Esophagus muscularis mucosa (tissue), 4 donors: ENCODE measurements at regions not wholly inside any gene's neighbourhood (a gene's known extent, or its start where the extent isn't known, plus 50 kb on each side); places are given as distances from the start of the nearest gene placed in this dataset.
A peak's percentile ranks its signal among the peaks of the same experiment; 100 is the strongest.

ENCODE experiments used
- DNase-seq: peaks from one replicate; pipeline ENCODE4 v3.0.0-alpha.2; 2017; ENCODE audit errors: extremely low spot score
- H3K27ac ChIP-seq, 4 donors: fragments of 200-600 bp; sonication (generic); replicated peaks in 1 of 4; 1 replicate in 3 of 4; 2 replicates in 1 of 4; pipeline ENCODE4 v1.5.1; 2016 to 2019; ENCODE audit warnings: mild to moderate bottlenecking in 1 of 4
- H3K27me3 ChIP-seq, 4 donors: fragments of 200-600 bp; sonication (generic); one replicate each; pipeline versions ENCODE4 v1.5.1 to v1.6.0; 2016 to 2019
- H3K36me3 ChIP-seq, 4 donors: fragments of 200-600 bp; sonication (generic); one replicate each; pipeline ENCODE4 v1.5.1; 2016 to 2019
- H3K4me1 ChIP-seq, 4 donors: fragments of 200-600 bp; sonication (generic); one replicate each; pipeline ENCODE4 v1.5.1; 2016 to 2019
- H3K4me3 ChIP-seq, 4 donors: fragments of 200-600 bp; sonication (generic); 1 replicate in 2 of 4; 2 replicates in 2 of 4; pipeline ENCODE4 v1.5.1; 2016 to 2019; ENCODE audit warnings: mild to moderate bottlenecking in 4 of 4, moderate library complexity in 1 of 4
- H3K9me3 ChIP-seq, 4 donors: fragments of 200-600 bp; sonication (generic); 1 replicate in 3 of 4; 2 replicates in 1 of 4; pipeline ENCODE4 v1.5.1; 2016 to 2019
- CTCF ChIP-seq, 3 experiments: fragments of 200-600 bp in 2 of 3; fragments of 450-650 bp in 1 of 3; sonication (generic) in 2 of 3; IDR thresholded peaks; one replicate each; pipeline ENCODE4 v1.5.1; 2017 to 2019; ENCODE audit warnings: antibody characterized with exemption in 3 of 3, mild to moderate bottlenecking in 2 of 3, moderate library complexity in 1 of 3
- EP300 ChIP-seq: sonication (generic); formaldehyde crosslinking; IDR thresholded peaks from one replicate; pipeline ENCODE4 v1.6.1; 2017; ENCODE audit warnings: antibody characterized with exemption
- POLR2A ChIP-seq: fragments of 450-650 bp; IDR thresholded peaks from one replicate; pipeline ENCODE4 v1.6.1; 2017; ENCODE audit warnings: antibody characterized with exemption, moderate library complexity, mild to moderate bottlenecking, low read depth
- POLR2AphosphoS5 ChIP-seq, 2 donors: sonication (generic); formaldehyde crosslinking; IDR thresholded peaks; one replicate each; pipeline ENCODE4 v1.6.1; 2017; ENCODE audit warnings: antibody characterized with exemption in 2 of 2
- WGBS: methylation state at CpG from one replicate; pipeline ENCODE4 v1.1.5; 2018; 5-methylcytosine and 5-hydroxymethylcytosine counted together
- intact Hi-C: fragments of 100-400 bp; cut with DNase I; formaldehyde crosslinking; loops from one replicate; pipeline ENCODE4 v1.15.1; 2023

DNA sequence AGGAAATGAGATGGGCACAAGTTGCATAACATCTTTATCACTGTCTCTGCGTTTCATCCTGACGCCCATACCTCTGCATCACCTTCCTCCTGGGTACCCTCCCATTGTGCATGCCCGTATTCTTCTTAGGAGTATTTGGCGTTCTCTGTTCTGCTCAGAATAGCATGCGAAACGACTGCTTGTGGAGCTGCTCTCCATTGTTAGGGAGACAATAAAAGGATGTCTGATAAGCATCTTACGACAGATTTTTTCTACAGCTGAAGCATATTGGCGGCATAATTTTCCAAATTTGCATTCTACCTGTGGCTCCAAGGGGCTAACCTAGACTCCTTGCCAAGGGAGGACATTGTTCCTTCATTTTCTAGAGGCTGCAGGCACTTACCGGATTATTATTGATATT, 118.6 kb downstream of the EDN1 start:
- intact Hi-C loops = no loop called here
- H3K27me3 ChIP-seq = no peaks in the 10 kb centered on the region
- no peak for DNase-seq
- no peak overlapping the region for H3K27ac ChIP-seq
- no peaks in the 10 kb centered on the region for H3K9me3 ChIP-seq
- WGBS = 84% methylated on average over 9 of the region's 9 CpGs
- TF ChIP-seq EP300 = no peak
- TF ChIP-seq POLR2A = no peak
- TF ChIP-seq POLR2AphosphoS5 (IDR thresholded peaks at IDR 0.05) = no peak
- TF ChIP-seq CTCF (IDR thresholded peaks at IDR 0.05) = no peak
- no peak overlapping the region for H3K4me3 ChIP-seq
- no peaks in the 10 kb centered on the region for H3K36me3 ChIP-seq
- peaks cover 0 to 12% (median 4%) of the 10 kb centered on the region in 4 donors for H3K4me1 ChIP-seq

GRCh38 chr6:12410946-12411345, 120.8 kb downstream of the EDN1 start:
- Histone ChIP-seq H3K9me3 (no peaks in the 10 kb centered on the region), H3K27me3 (no peaks in the 10 kb centered on the region), H3K4me3 (no peak overlapping the region), H3K4me1 (peaks cover 0 to 17% (median 7%) of the 10 kb centered on the region in 4 donors), H3K27ac (no peak overlapping the region), H3K36me3 (no peaks in the 10 kb centered on the region)
- DNase-seq = no peak
- 94% methylated on average over 4 of the region's 4 CpGs for WGBS
- TF ChIP-seq POLR2AphosphoS5 (IDR thresholded peaks at IDR 0.05) (no peak), CTCF (IDR thresholded peaks at IDR 0.05) (no peak)
- intact Hi-C loops = no loop called here

GRCh38 chr6:12414096-12414675, 124.0 kb downstream of the EDN1 start:
- WGBS = 99% methylated on average over 4 of the region's 4 CpGs
- H3K36me3 ChIP-seq = no peaks in the 10 kb centered on the region
- peaks cover 0 to 23% (median 9%) of the 10 kb centered on the region in 4 donors for H3K4me1 ChIP-seq
- H3K27ac ChIP-seq = no peak overlapping the region
- no peaks in the 10 kb centered on the region for H3K27me3 ChIP-seq
- DNase-seq = no peak
- TF ChIP-seq CTCF (IDR thresholded peaks at IDR 0.05) (no peak), POLR2AphosphoS5 (IDR thresholded peaks at IDR 0.05) (no peak), POLR2A (no peak)
- H3K4me3 ChIP-seq = no peak overlapping the region
- intact Hi-C loops = no loop called here
- H3K9me3 ChIP-seq = peaks cover 0 to 4% (median 0%) of the 10 kb centered on the region in 4 donors

DNA sequence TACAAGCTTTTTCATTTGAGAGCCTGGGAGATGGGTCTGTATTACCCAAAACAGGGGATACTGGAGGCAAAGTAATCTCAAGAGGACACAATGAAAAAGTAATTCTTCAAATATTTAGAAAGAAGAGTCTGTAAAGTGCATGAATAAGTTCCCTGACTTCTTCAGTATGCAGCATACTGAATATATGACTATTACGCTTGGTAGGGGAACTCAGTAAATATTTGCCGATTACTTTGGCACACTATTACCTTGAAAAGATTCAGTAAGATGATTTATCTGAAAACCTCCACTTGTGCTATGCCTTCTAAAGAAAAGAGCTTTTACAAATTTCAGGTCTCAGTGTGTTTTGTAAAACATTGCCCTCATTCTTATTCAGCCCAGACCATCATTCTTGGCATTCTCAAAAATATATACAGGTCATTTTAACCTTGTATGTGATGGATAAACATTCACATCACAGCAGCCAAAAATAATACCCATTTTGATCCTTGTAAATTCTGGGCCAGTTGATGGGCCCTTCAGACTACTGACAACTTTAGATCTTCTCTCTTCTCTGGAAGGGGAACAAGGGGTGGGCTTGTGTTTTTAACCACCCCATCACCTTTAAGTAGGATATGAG, 125.9 kb downstream of the EDN1 start:
- no peak for DNase-seq
- intact Hi-C loops = no loop called here
- TF ChIP-seq CTCF (IDR thresholded peaks at IDR 0.05) (no peak), POLR2AphosphoS5 (IDR thresholded peaks at IDR 0.05) (no peak), POLR2A (no peak), EP300 (no peak)
- H3K4me3 ChIP-seq = no peak overlapping the region
- no peaks in the 10 kb centered on the region for H3K27me3 ChIP-seq
- H3K9me3 ChIP-seq = peaks cover 0 to 6% (median 0%) of the 10 kb centered on the region in 4 donors
- H3K4me1 ChIP-seq = peaks cover 0 to 23% (median 9%) of the 10 kb centered on the region in 4 donors
- no peaks in the 10 kb centered on the region for H3K36me3 ChIP-seq
- WGBS = 42% methylated on average over 2 of the region's 2 CpGs
- H3K27ac ChIP-seq = peak overlapping the region in 2 of 4 donors; percentile 3 to 48

DNA sequence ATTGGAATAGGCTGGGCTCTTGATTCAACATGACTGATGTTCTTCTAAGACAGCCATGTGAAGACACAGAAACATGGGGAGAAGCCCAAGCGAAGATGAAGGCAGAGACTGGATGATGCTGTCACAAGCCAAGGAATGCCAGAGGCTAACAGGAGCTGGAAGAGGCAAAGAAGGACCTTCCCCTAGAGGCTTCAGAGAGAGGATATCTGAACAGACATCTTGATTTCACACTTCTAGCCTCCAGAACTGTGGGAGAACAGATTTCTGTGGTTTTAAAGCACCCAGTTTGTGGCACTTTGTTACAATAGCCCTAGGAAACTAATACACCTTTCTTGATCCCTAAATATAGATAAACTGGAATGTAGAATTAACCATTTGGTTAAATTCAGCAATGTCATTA, 127.0 kb downstream of the EDN1 start:
- no peak for DNase-seq
- peaks cover 0 to 32% (median 13%) of the 10 kb centered on the region in 4 donors for H3K4me1 ChIP-seq
- intact Hi-C loops = no loop called here
- TF ChIP-seq POLR2AphosphoS5 (IDR thresholded peaks at IDR 0.05) = no peak
- TF ChIP-seq CTCF (IDR thresholded peaks at IDR 0.05) = no peak
- TF ChIP-seq POLR2A = no peak
- TF ChIP-seq EP300 = no peak
- no peak overlapping the region for H3K27ac ChIP-seq
- no peaks in the 10 kb centered on the region for H3K36me3 ChIP-seq
- H3K9me3 ChIP-seq = peaks cover 0 to 6% (median 0%) of the 10 kb centered on the region in 4 donors
- 89% methylated on average over 1 of the region's 1 CpG for WGBS
- H3K4me3 ChIP-seq = no peak overlapping the region
- no peaks in the 10 kb centered on the region for H3K27me3 ChIP-seq
